OCI-LY3 (cell line): ENCODE measurements at regions not wholly inside any gene's neighbourhood (a gene's known extent, or its start where the extent isn't known, plus 50 kb on each side); places are given as distances from the start of the nearest gene placed in this dataset.

ENCODE experiments used
- EZH2phosphoT487 ChIP-seq: fragments of 200-600 bp; shearing (Covaris generic); IDR thresholded peaks from 2 replicates; pipeline ENCODE4 v1.6.1; 2018; ENCODE audit warnings: antibody characterized with exemption, mixed run types, low read depth
- TF ChIP-seq, protein P1 (sequence below): fragments of 200-600, 300-600 bp; sonication (generic); IDR thresholded peaks from 2 replicates; pipeline ENCODE4 v1.5.1; 2014; ENCODE audit warnings: antibody characterized with exemption, low read length, low read depth

DNA sequence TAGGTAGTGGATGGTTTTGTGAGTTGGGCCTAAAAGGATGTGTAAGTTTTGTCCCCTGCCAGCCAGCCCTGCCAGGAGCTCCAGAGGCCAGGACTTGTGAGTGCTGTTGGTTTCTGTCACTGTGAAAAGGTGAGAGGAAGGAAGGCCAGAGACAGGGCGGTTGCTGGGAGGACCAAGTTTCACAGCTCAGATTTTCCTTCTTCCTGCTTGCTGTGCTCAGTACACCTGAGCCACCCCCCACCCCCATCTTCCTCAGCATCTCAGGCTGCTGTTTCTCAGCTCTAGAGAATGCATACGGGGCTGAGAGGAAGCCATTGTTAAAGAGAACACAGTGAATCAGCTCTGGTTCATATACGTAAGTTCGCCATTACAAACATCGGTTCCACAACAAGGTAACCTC is 139.9 kb downstream of the BUB3 start:
- TF ChIP-seq, protein P1, sequence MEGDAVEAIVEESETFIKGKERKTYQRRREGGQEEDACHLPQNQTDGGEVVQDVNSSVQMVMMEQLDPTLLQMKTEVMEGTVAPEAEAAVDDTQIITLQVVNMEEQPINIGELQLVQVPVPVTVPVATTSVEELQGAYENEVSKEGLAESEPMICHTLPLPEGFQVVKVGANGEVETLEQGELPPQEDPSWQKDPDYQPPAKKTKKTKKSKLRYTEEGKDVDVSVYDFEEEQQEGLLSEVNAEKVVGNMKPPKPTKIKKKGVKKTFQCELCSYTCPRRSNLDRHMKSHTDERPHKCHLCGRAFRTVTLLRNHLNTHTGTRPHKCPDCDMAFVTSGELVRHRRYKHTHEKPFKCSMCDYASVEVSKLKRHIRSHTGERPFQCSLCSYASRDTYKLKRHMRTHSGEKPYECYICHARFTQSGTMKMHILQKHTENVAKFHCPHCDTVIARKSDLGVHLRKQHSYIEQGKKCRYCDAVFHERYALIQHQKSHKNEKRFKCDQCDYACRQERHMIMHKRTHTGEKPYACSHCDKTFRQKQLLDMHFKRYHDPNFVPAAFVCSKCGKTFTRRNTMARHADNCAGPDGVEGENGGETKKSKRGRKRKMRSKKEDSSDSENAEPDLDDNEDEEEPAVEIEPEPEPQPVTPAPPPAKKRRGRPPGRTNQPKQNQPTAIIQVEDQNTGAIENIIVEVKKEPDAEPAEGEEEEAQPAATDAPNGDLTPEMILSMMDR, result no peak
- TF ChIP-seq EZH2phosphoT487, result no peak
